ENCODE measurements at regions not wholly inside any gene's neighbourhood (a gene's known extent, or its start where the extent isn't known, plus 50 kb on each side); places are given as distances from the start of the nearest gene placed in this dataset.

DNA sequence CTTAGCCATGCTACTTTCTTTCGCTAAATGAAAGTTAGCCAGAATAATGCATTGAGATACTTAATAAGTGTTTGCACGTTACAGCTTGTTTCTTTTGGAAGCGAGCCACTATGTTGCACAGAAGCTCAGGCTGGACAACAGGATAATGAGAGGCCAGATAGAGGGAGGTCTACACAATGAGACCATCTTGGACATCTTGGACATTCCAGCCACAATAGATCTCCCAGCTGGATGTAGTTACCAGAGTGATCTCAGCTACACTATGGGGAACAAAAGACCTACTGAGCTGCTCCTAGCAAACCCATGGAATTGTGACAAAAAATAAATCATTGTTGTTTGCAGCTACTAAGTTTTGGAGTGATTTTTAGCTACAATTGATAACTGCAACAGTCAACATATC is 540.1 kb upstream of the SEMA6D start:
- TF ChIP-seq, protein P1, sequence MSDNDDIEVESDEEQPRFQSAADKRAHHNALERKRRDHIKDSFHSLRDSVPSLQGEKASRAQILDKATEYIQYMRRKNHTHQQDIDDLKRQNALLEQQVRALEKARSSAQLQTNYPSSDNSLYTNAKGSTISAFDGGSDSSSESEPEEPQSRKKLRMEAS (IDR thresholded peaks at IDR 0.05) = no peak
- TF ChIP-seq POLR2A (IDR thresholded peaks at IDR 0.05; ENCODE audit: borderline replicate concordance, extremely low read depth, insufficient read depth, insufficient read length) = no peak
- TF ChIP-seq, protein P2, sequence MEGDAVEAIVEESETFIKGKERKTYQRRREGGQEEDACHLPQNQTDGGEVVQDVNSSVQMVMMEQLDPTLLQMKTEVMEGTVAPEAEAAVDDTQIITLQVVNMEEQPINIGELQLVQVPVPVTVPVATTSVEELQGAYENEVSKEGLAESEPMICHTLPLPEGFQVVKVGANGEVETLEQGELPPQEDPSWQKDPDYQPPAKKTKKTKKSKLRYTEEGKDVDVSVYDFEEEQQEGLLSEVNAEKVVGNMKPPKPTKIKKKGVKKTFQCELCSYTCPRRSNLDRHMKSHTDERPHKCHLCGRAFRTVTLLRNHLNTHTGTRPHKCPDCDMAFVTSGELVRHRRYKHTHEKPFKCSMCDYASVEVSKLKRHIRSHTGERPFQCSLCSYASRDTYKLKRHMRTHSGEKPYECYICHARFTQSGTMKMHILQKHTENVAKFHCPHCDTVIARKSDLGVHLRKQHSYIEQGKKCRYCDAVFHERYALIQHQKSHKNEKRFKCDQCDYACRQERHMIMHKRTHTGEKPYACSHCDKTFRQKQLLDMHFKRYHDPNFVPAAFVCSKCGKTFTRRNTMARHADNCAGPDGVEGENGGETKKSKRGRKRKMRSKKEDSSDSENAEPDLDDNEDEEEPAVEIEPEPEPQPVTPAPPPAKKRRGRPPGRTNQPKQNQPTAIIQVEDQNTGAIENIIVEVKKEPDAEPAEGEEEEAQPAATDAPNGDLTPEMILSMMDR (IDR thresholded peaks at IDR 0.05 in 2 of 3, conservative IDR thresholded peaks at IDR 0.05 in 1 of 3; ENCODE audit: borderline replicate concordance in 1 of 3, insufficient read depth in 1 of 3, low read depth in 2 of 3, low read length in 2 of 3) = no peak
- TF ChIP-seq, protein P3, sequence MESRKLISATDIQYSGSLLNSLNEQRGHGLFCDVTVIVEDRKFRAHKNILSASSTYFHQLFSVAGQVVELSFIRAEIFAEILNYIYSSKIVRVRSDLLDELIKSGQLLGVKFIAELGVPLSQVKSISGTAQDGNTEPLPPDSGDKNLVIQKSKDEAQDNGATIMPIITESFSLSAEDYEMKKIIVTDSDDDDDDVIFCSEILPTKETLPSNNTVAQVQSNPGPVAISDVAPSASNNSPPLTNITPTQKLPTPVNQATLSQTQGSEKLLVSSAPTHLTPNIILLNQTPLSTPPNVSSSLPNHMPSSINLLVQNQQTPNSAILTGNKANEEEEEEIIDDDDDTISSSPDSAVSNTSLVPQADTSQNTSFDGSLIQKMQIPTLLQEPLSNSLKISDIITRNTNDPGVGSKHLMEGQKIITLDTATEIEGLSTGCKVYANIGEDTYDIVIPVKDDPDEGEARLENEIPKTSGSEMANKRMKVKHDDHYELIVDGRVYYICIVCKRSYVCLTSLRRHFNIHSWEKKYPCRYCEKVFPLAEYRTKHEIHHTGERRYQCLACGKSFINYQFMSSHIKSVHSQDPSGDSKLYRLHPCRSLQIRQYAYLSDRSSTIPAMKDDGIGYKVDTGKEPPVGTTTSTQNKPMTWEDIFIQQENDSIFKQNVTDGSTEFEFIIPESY (IDR thresholded peaks at IDR 0.05; ENCODE audit: extremely low read depth, insufficient replicate concordance, low read length) = no peak

All from HCT116 (cell line).